GM23248 (cell line): ENCODE measurements at regions not wholly inside any gene's neighbourhood (a gene's known extent, or its start where the extent isn't known, plus 50 kb on each side); places are given as distances from the start of the nearest gene placed in this dataset.

Experiments
- EZH2 ChIP-seq: fragments of 200-600 bp; sonication (generic); IDR thresholded peaks from 2 replicates; pipeline ENCODE4 v1.6.1; 2018; ENCODE audit warnings: antibody characterized with exemption, mild to moderate bottlenecking; ENCODE audit not compliant: insufficient read depth, poor library complexity, severe bottlenecking
- EZH2phosphoT487 ChIP-seq: fragments of 200-600 bp; sonication (generic); IDR thresholded peaks from 2 replicates; pipeline ENCODE4 v1.6.1; 2018; ENCODE audit warnings: antibody characterized with exemption, moderate library complexity, mild to moderate bottlenecking, low read depth; ENCODE audit not compliant: insufficient read depth

GRCh38 chr6:19319005-19319404 is 518.2 kb upstream of the ID4 start:
- TF ChIP-seq EZH2, result no peak
- no peak for TF ChIP-seq EZH2phosphoT487
